OCI-LY7 (cell line): ENCODE measurements at regions not wholly inside any gene's neighbourhood (a gene's known extent, or its start where the extent isn't known, plus 50 kb on each side); places are given as distances from the start of the nearest gene placed in this dataset.

Experiments
- EZH2phosphoT487 ChIP-seq: fragments of 200-600 bp; sonication (generic); IDR thresholded peaks from 2 replicates; pipeline ENCODE4 v1.6.1; 2018; ENCODE audit warnings: low read depth, borderline replicate concordance, mild to moderate bottlenecking, mixed run types, antibody characterized with exemption, low read length, moderate library complexity, mixed read lengths
- TF ChIP-seq, protein P1 (sequence below): fragments of 200-600 bp; sonication (generic); conservative IDR thresholded peaks from 2 replicates; pipeline ENCODE4 v1.5.1; 2014; ENCODE audit warnings: mild to moderate bottlenecking, antibody characterized with exemption, low read length, moderate library complexity, mixed read lengths

DNA sequence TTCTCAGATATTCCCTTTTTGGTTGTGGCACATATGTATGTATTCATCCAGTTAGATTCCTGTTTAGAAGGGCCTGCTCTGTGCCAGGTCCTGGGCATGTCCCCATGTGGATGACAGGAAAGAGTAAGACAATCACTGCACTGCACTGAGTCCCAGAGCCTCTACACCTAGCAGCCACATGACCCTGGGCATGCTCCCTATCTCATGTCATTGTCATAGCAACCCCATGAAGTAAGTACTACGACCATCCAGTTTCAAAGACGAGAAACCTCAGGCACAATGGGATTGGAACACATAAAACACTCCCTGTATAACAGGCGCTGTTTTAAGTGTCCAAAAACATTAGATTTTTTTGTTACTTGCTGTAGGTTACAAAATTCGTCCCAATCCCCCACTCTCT is 594.4 kb downstream of the UQCRFS1 start:
- TF ChIP-seq EZH2phosphoT487 = no peak
- TF ChIP-seq, protein P1, sequence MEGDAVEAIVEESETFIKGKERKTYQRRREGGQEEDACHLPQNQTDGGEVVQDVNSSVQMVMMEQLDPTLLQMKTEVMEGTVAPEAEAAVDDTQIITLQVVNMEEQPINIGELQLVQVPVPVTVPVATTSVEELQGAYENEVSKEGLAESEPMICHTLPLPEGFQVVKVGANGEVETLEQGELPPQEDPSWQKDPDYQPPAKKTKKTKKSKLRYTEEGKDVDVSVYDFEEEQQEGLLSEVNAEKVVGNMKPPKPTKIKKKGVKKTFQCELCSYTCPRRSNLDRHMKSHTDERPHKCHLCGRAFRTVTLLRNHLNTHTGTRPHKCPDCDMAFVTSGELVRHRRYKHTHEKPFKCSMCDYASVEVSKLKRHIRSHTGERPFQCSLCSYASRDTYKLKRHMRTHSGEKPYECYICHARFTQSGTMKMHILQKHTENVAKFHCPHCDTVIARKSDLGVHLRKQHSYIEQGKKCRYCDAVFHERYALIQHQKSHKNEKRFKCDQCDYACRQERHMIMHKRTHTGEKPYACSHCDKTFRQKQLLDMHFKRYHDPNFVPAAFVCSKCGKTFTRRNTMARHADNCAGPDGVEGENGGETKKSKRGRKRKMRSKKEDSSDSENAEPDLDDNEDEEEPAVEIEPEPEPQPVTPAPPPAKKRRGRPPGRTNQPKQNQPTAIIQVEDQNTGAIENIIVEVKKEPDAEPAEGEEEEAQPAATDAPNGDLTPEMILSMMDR = no peak
